PC-9 (cell line): ENCODE measurements at regions not wholly inside any gene's neighbourhood (a gene's known extent, or its start where the extent isn't known, plus 50 kb on each side); places are given as distances from the start of the nearest gene placed in this dataset.

Source experiments
- BruUV-seq: library from RNA; stranded (reverse); fragments of 400-500 nt; replicated peaks from 2 replicates; lab custom pipeline; 2021; lab: Mats Ljungman, UMichigan
- CTCF ChIA-PET: fragments of 300-600 bp; sonication (Branson Sonifier 250); formaldehyde crosslinking; loops from one replicate; lab custom pipeline; 2022; ENCODE audit warnings: antibody characterized with exemption; lab: Charles Lee
- POLR2A ChIA-PET: fragments of 300-600 bp; sonication (Branson Sonifier 250); formaldehyde crosslinking; loops from one replicate; lab custom pipeline; 2022; ENCODE audit warnings: antibody characterized with exemption; ENCODE audit not compliant: unreplicated experiment; lab: Charles Lee
- DNase-seq, 2 experiments: peaks; one replicate each; pipeline versions ENCODE4 v3.0.0 to v3.0.0-alpha.2; 2015 to 2022; ENCODE audit warnings: mixed read lengths in 1 of 2
- H2AFZ ChIP-seq: fragments of 200-600 bp; sonication (generic); 2 replicates; pipeline ENCODE4 v1.8.1; 2017; ENCODE audit warnings: antibody characterized with exemption
- H3F3A ChIP-seq: fragments of 200-600 bp; sonication (generic); 2 replicates; pipeline ENCODE4 v1.8.1; 2017; ENCODE audit warnings: antibody characterized with exemption, mild to moderate bottlenecking, low read depth; ENCODE audit not compliant: insufficient read depth
- H3K27ac ChIP-seq: fragments of 200-600 bp; sonication (generic); 2 replicates; pipeline ENCODE4 v1.6.1; 2016; ENCODE audit warnings: mixed run types
- H3K27me3 ChIP-seq: fragments of 200-600 bp; sonication (generic); 2 replicates; pipeline ENCODE4 v1.6.1; 2016; ENCODE audit warnings: low read depth, mixed run types; ENCODE audit not compliant: insufficient read depth
- H3K36me3 ChIP-seq: fragments of 200-600 bp; sonication (generic); 2 replicates; pipeline ENCODE4 v1.6.1; 2016; ENCODE audit warnings: low read depth, mixed run types
- H3K4me1 ChIP-seq: fragments of 200-600 bp; sonication (generic); replicated peaks from 2 replicates; pipeline ENCODE4 v1.6.1; 2016; ENCODE audit warnings: mixed run types; ENCODE audit not compliant: insufficient read depth
- H3K4me2 ChIP-seq: fragments of 200-600 bp; sonication (generic); 2 replicates; pipeline ENCODE4 v1.6.1; 2017; ENCODE audit warnings: mixed run types
- H3K4me3 ChIP-seq: fragments of 200-600 bp; sonication (generic); 2 replicates; pipeline ENCODE4 v1.6.1; 2016; ENCODE audit warnings: mixed run types
- H3K79me2 ChIP-seq: fragments of 200-600 bp; sonication (generic); 2 replicates; pipeline ENCODE4 v1.6.1; 2017; ENCODE audit warnings: low read depth, mixed run types
- H3K9me2 ChIP-seq: fragments of 200-600 bp; sonication (generic); 2 replicates; pipeline ENCODE4 v1.8.1; 2017; ENCODE audit warnings: mild to moderate bottlenecking; ENCODE audit not compliant: insufficient read depth
- H3K9me3 ChIP-seq: fragments of 200-600 bp; sonication (generic); 2 replicates; pipeline ENCODE4 v1.8.1; 2016; ENCODE audit warnings: low read depth; ENCODE audit not compliant: insufficient read depth
- H4K20me1 ChIP-seq: fragments of 200-600 bp; sonication (generic); 2 replicates; pipeline ENCODE4 v1.8.1; 2017; ENCODE audit not compliant: insufficient read depth
- CTCF ChIP-seq: fragments of 200-600 bp; sonication (generic); conservative IDR thresholded peaks from 2 replicates; pipeline ENCODE4 v1.6.1; 2017; ENCODE audit warnings: mixed run types, antibody characterized with exemption, mild to moderate bottlenecking, moderate library complexity
- EZH2 ChIP-seq: fragments of 200-600 bp; sonication (generic); IDR thresholded peaks from 2 replicates; pipeline ENCODE4 v1.8.0; 2017; ENCODE audit warnings: antibody characterized with exemption, low read depth
- intact Hi-C: fragments of 100-400 bp; cut with micrococcal nuclease; formaldehyde crosslinking; loops from one replicate; pipeline ENCODE4 v1.10.0; 2022; ENCODE audit not compliant: unreplicated experiment

- POLR2A ChIA-PET = no interaction called here
- intact Hi-C loops = no loop called here
These were observed 529.6 kb upstream of the IGFBP7 start for GRCh38 chr4:57639561-57640382.

GRCh38 chr4:57635910-57636309 is 525.7 kb upstream of the IGFBP7 start:
- Histone ChIP-seq H3F3A (no peaks in the 10 kb centered on the region), H3K4me2 (no peak overlapping the region), H3K9me2 (no peaks in the 10 kb centered on the region), H3K4me3 (no peak overlapping the region), H3K36me3 (no peaks in the 10 kb centered on the region), H2AFZ (no peak overlapping the region), H3K9me3 (no peaks in the 10 kb centered on the region), H3K4me1 (no peaks in the 10 kb centered on the region), H3K27ac (no peak overlapping the region), H3K79me2 (no peaks in the 10 kb centered on the region), H4K20me1 (no peaks in the 10 kb centered on the region), H3K27me3 (no peaks in the 10 kb centered on the region)
- DNase-seq = no peak
- POLR2A ChIA-PET = no interaction called here
- intact Hi-C loops = no loop called here
- BruUV-seq = no TSS peak
- CTCF ChIA-PET = no interaction called here
- TF ChIP-seq CTCF (no peak), EZH2 (no peak)

More at GRCh38 chr4:57639561-57640382, 529.6 kb upstream of the IGFBP7 start:
- Histone ChIP-seq H3K79me2 (no peaks in the 10 kb centered on the region), H3K27ac (no peak overlapping the region), H3K4me3 (no peak overlapping the region), H2AFZ (no peak overlapping the region), H3K9me2 (no peaks in the 10 kb centered on the region), H4K20me1 (no peaks in the 10 kb centered on the region), H3K9me3 (no peaks in the 10 kb centered on the region), H3F3A (no peaks in the 10 kb centered on the region), H3K4me1 (no peaks in the 10 kb centered on the region), H3K4me2 (no peak overlapping the region), H3K27me3 (no peaks in the 10 kb centered on the region), H3K36me3 (no peaks in the 10 kb centered on the region)
- no TSS peak for BruUV-seq
- DNase-seq = no peak
- CTCF ChIA-PET = no interaction called here
- TF ChIP-seq CTCF = no peak
- no peak for TF ChIP-seq EZH2

GRCh38 chr4:57633212-57633859 is 523.2 kb upstream of the IGFBP7 start:
- DNase-seq = no peak
- no TSS peak for BruUV-seq
- no peak for TF ChIP-seq CTCF
- no peak for TF ChIP-seq EZH2
- Histone ChIP-seq H3K27ac (no peak overlapping the region), H3K9me3 (no peaks in the 10 kb centered on the region), H3F3A (no peaks in the 10 kb centered on the region), H4K20me1 (no peaks in the 10 kb centered on the region), H3K4me1 (no peaks in the 10 kb centered on the region), H3K4me2 (no peak overlapping the region), H2AFZ (no peak overlapping the region), H3K36me3 (no peaks in the 10 kb centered on the region), H3K27me3 (no peaks in the 10 kb centered on the region), H3K4me3 (no peak overlapping the region), H3K79me2 (no peaks in the 10 kb centered on the region), H3K9me2 (no peaks in the 10 kb centered on the region)
- intact Hi-C loops = no loop called here
- ChIA-PET POLR2A (no interaction called here), CTCF (no interaction called here)
